Fibroblast of skin of abdomen (primary cell): ENCODE measurements at regions not wholly inside any gene's neighbourhood (a gene's known extent, or its start where the extent isn't known, plus 50 kb on each side); places are given as distances from the start of the nearest gene placed in this dataset.
"Not testable (repeated sequence)": the region's sequence is repeated elsewhere in the genome, so short reads cannot be mapped to it uniquely, and the experiment has no call there.

Experiments used
- DNase-seq: peaks from one replicate; pipeline ENCODE4 v3.0.0-alpha.2; 2013

- no peak for DNase-seq
These were observed 259.8 kb upstream of the ANO5 start for GRCh38 chr11:21933095-21933494.

- DNase-seq: no peak
These were observed 248.3 kb upstream of the ANO5 start for GRCh38 chr11:21944577-21944976.

- no peak for DNase-seq
These were observed 244.0 kb upstream of the ANO5 start for GRCh38 chr11:21948876-21949275.

GRCh38 chr11:21949763-21950413 lies 243.0 kb upstream of the ANO5 start:
- no peak for DNase-seq

- DNase-seq: no peak
These were observed 229.9 kb upstream of the ANO5 start for GRCh38 chr11:21963013-21963412.

- no peak for DNase-seq
These were observed 227.7 kb upstream of the ANO5 start for GRCh38 chr11:21965221-21965620.

- no peak for DNase-seq
These were observed 224.2 kb upstream of the ANO5 start for GRCh38 chr11:21968702-21969101.

GRCh38 chr11:21969841-21970240 lies 223.0 kb upstream of the ANO5 start:
- DNase-seq: no peak

GRCh38 chr11:21975242-21975641 lies 217.6 kb upstream of the ANO5 start:
- no peak for DNase-seq

- no peak for DNase-seq
These were observed 216.7 kb upstream of the ANO5 start for GRCh38 chr11:21976210-21976609.

GRCh38 chr11:21983431-21983830 lies 209.5 kb upstream of the ANO5 start:
- DNase-seq: no peak

- DNase-seq: no peak
These were observed 206.5 kb upstream of the ANO5 start for GRCh38 chr11:21986361-21986760.

GRCh38 chr11:21987261-21987660 lies 205.6 kb upstream of the ANO5 start:
- DNase-seq: no peak

GRCh38 chr11:21988477-21988876 lies 204.4 kb upstream of the ANO5 start:
- no peak for DNase-seq

GRCh38 chr11:22001803-22002202 lies 191.1 kb upstream of the ANO5 start:
- DNase-seq: not testable (repeated sequence)

GRCh38 chr11:22006901-22007300 lies 186.0 kb upstream of the ANO5 start:
- DNase-seq: no peak

GRCh38 chr11:22031791-22032190 lies 161.1 kb upstream of the ANO5 start:
- no peak for DNase-seq

- DNase-seq: no peak
These were observed 155.4 kb upstream of the ANO5 start for GRCh38 chr11:22037505-22037904.

GRCh38 chr11:22041039-22041438 lies 151.8 kb upstream of the ANO5 start:
- DNase-seq: no peak

- DNase-seq: no peak
These were observed 150.8 kb upstream of the ANO5 start for GRCh38 chr11:22042081-22042480.

- DNase-seq: no peak
These were observed 148.8 kb upstream of the ANO5 start for GRCh38 chr11:22044126-22044525.

GRCh38 chr11:22049276-22049675 lies 143.6 kb upstream of the ANO5 start:
- DNase-seq: no peak

GRCh38 chr11:22065472-22065871 lies 127.4 kb upstream of the ANO5 start:
- DNase-seq: no peak

- no peak for DNase-seq
These were observed 123.0 kb upstream of the ANO5 start for GRCh38 chr11:22069844-22070243.

- DNase-seq: no peak
These were observed 116.5 kb upstream of the ANO5 start for GRCh38 chr11:22076271-22076930.
